ENCODE measurements at regions not wholly inside any gene's neighbourhood (a gene's known extent, or its start where the extent isn't known, plus 50 kb on each side); places are given as distances from the start of the nearest gene placed in this dataset.

DNA sequence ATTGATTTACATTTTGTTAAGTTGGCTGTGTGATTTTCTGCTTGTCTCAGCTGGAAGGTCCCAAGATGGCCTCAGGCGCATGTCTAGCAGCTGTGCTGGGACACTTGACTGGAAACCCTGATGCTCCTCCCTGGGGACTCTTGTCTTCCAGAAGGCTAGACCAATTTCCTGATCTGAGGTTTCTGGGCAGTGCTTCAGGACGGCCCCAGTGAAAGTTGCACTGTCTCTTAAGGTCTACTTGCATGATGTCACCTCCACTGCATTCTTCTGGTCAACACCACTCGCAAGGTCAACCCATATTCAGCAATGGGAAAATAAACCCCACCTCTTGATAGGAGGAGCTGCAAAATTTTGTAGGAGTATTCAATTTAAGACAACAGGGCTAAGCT lies 116.0 kb downstream of the SALL1 start:
- TF ChIP-seq, protein P1, sequence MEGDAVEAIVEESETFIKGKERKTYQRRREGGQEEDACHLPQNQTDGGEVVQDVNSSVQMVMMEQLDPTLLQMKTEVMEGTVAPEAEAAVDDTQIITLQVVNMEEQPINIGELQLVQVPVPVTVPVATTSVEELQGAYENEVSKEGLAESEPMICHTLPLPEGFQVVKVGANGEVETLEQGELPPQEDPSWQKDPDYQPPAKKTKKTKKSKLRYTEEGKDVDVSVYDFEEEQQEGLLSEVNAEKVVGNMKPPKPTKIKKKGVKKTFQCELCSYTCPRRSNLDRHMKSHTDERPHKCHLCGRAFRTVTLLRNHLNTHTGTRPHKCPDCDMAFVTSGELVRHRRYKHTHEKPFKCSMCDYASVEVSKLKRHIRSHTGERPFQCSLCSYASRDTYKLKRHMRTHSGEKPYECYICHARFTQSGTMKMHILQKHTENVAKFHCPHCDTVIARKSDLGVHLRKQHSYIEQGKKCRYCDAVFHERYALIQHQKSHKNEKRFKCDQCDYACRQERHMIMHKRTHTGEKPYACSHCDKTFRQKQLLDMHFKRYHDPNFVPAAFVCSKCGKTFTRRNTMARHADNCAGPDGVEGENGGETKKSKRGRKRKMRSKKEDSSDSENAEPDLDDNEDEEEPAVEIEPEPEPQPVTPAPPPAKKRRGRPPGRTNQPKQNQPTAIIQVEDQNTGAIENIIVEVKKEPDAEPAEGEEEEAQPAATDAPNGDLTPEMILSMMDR (IDR thresholded peaks at IDR 0.05): no peak

DNA sequence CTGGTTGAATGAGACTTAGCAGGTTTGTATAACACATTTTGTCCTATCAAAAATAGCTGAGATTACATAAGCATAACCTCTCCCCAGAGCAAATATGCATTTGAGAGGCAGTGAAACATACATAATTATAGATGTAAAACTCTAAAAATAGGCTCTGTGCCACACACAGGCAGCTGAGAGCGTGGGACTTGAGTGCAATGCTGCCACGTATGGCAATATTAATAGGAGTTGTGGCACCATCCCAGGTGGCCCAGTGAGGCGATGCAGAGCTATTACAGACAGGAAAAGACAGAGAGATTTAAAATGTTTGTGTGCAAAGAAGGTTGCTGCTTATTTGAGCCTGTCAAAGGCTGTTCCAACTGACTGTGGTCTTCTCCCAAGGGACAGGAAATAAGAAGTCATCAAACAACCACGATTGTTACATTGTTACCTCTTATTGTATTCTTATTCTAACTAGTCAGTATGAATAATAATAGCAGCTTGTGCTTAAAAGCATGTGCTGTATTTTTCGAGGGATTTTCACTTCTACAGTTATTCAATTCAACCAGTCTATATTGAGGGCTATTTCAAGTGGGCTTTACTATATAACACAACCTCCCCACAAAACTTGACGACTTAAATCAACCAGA lies 116.5 kb downstream of the SALL1 start:
- TF ChIP-seq, protein P1 (IDR thresholded peaks at IDR 0.05): no peak

- TF ChIP-seq, protein P1 (IDR thresholded peaks at IDR 0.05): no peak
Measured at GRCh38 chr16:51031598-51031997, 119.5 kb downstream of the SALL1 start.

GRCh38 chr16:51030516-51030915 lies 120.6 kb downstream of the SALL1 start:
- TF ChIP-seq, protein P1 (IDR thresholded peaks at IDR 0.05): no peak

DNA sequence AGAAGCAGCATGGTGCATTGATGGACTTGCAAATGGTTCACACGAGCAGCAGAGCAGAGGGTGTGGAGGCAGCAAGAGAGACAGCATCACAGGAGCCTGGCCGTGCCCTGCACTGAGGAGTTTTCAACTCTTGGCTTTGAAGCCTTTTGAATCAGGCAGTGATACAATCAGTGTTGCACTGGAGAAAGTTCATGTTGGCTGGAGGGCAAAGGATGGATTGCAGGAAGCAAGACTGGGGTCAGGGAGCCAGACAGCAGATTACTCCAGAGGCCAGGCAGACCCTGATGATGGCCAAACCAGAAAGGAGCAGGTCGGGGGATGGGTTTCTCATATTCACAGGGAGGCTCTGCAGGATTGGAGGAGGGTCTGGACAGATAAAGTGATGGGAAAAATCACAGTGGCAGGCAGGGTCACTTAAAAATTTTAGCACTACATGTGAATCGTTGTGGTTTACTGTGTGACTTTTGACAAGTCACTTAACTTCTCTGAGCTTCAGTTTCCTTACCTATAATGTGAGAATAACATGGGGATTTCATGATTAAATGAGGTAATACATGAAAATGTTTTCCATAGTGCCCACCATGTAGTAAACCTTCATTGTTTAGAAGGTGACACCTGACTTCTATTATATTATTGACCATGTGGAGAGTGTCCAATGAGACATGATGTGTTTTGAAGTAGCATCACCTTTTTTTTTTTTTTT lies 125.3 kb downstream of the SALL1 start:
- TF ChIP-seq, protein P1 (IDR thresholded peaks at IDR 0.05): no peak

GRCh38 chr16:51024703-51025102 lies 126.4 kb downstream of the SALL1 start:
- TF ChIP-seq, protein P1 (IDR thresholded peaks at IDR 0.05): no peak

DNA sequence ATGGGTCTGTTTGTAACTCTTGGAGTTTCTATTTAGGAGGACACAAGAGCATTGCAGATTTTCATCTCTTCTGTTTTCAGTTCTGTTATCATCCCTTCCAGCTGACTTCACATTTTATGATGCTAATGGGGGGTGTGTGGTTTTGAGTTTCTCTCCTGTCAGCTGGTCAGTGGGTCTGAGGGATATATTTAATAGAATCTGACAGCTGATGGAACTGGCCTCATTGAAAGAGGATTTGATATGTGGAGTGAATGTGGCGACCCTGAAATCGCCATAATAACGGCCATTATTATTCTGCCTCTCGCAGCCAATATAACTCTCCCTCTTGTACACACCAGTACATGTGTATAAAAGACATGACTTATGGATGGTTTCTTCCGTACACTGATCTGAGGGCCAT lies 128.1 kb downstream of the SALL1 start:
- TF ChIP-seq, protein P1 (IDR thresholded peaks at IDR 0.05): no peak

All from LNCAP (cell line).